A673 (cell line): ENCODE measurements at regions not wholly inside any gene's neighbourhood (a gene's known extent, or its start where the extent isn't known, plus 50 kb on each side); places are given as distances from the start of the nearest gene placed in this dataset.

ENCODE experiments used
- BruUV-seq: library from RNA; stranded (reverse); fragments of 400-500 nt; replicated peaks from 2 replicates; lab custom pipeline; 2021; lab: Mats Ljungman, UMichigan
- CTCF ChIA-PET: fragments of 300-600 bp; sonication (Branson Sonifier 250); formaldehyde crosslinking; loops from one replicate; lab custom pipeline; 2022; ENCODE audit warnings: antibody characterized with exemption; lab: Charles Lee
- POLR2A ChIA-PET: fragments of 300-600 bp; sonication (Branson Sonifier 250); formaldehyde crosslinking; loops from one replicate; lab custom pipeline; 2022; ENCODE audit warnings: antibody characterized with exemption; ENCODE audit not compliant: low non-redundant PET; lab: Charles Lee
- DNase-seq: peaks from one replicate; pipeline ENCODE4 v3.0.0-alpha.2; 2015; ENCODE audit warnings: low spot score
- H3K27ac ChIP-seq: fragments of 200-600 bp; sonication (generic); 2 replicates; pipeline ENCODE4 v1.5.1; 2016; ENCODE audit warnings: mixed run types, low read depth, mild to moderate bottlenecking, mixed read lengths, antibody characterized with exemption, low read length; ENCODE audit not compliant: poor library complexity, severe bottlenecking
- H3K27me3 ChIP-seq: fragments of 200-600 bp; sonication (generic); replicated peaks from 2 replicates; pipeline ENCODE4 v1.6.1; 2017; ENCODE audit warnings: mixed run types, low read depth, mild to moderate bottlenecking, mixed read lengths, antibody characterized with exemption, low read length; ENCODE audit not compliant: insufficient read depth, poor library complexity
- H3K36me3 ChIP-seq: fragments of 200-600 bp; sonication (generic); 2 replicates; pipeline ENCODE4 v1.6.1; 2016; ENCODE audit warnings: mixed run types, mild to moderate bottlenecking, mixed read lengths, antibody characterized with exemption, low read length; ENCODE audit not compliant: insufficient read depth, poor library complexity, severe bottlenecking
- H3K4me1 ChIP-seq: fragments of 200-600 bp; sonication (generic); 2 replicates; pipeline ENCODE4 v1.6.1; 2017; ENCODE audit warnings: mixed run types, mild to moderate bottlenecking, mixed read lengths, antibody characterized with exemption, low read length; ENCODE audit not compliant: insufficient read depth, poor library complexity, severe bottlenecking
- H3K4me3 ChIP-seq: fragments of 200-600 bp; sonication (generic); 2 replicates; pipeline ENCODE4 v1.5.1; 2016; ENCODE audit warnings: low read depth, mixed run types, mild to moderate bottlenecking, mixed read lengths, low read length; ENCODE audit not compliant: poor library complexity, severe bottlenecking
- H3K9me3 ChIP-seq: fragments of 200-600 bp; sonication (generic); 2 replicates; pipeline ENCODE4 v1.6.1; 2016; ENCODE audit warnings: mixed run types, low read depth, mild to moderate bottlenecking, mixed read lengths, antibody characterized with exemption, low read length; ENCODE audit not compliant: poor library complexity, severe bottlenecking
- EZH2 ChIP-seq: fragments of 200-600 bp; sonication (generic); IDR thresholded peaks from 2 replicates; pipeline ENCODE4 v1.6.1; 2017; ENCODE audit warnings: borderline replicate concordance, low read depth, mild to moderate bottlenecking, mixed read lengths, antibody characterized with exemption, low read length; ENCODE audit not compliant: poor library complexity, severe bottlenecking
- intact Hi-C: fragments of 100-400 bp; cut with micrococcal nuclease; formaldehyde crosslinking; loops from one replicate; pipeline ENCODE4 v1.10.0; 2022; ENCODE audit not compliant: unreplicated experiment
- TF ChIP-seq, protein P1 (sequence below): fragments of 300-800, 200-600 bp; sonication (generic); conservative IDR thresholded peaks from 2 replicates; pipeline ENCODE4 v1.5.1; 2017; ENCODE audit warnings: low read depth, mild to moderate bottlenecking, antibody characterized with exemption, low read length, moderate library complexity, mixed read lengths

DNA sequence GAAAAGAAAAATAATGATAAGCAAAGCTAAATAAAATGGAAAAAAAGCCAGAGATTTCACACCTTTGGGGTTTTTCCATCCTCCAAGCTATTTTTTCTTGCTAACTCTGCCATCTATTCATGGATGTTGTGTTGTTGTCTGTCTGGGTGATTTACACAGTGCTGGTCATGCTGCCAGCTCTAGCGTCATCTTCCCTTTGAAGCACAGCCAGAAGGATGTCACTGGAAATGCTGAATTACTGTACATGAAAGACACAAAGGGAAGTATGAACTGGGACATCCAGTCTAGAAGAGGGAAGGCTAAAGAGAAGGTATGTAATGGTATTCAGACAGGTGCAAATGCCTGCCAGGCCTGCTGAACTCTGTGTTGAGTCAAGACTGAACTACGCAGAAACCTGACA, 241.9 kb upstream of the STXBP5 start:
- Histone ChIP-seq H3K36me3 (no peaks in the 10 kb centered on the region), H3K4me3 (no peak overlapping the region), H3K9me3 (no peaks in the 10 kb centered on the region), H3K27me3 (no peaks in the 10 kb centered on the region), H3K4me1 (no peaks in the 10 kb centered on the region), H3K27ac (no peak overlapping the region)
- no peak for DNase-seq
- no TSS peak for BruUV-seq
- ChIA-PET POLR2A (no interaction called here), CTCF (no interaction called here)
- TF ChIP-seq EZH2 = no peak
- intact Hi-C loops = no loop called here

DNA sequence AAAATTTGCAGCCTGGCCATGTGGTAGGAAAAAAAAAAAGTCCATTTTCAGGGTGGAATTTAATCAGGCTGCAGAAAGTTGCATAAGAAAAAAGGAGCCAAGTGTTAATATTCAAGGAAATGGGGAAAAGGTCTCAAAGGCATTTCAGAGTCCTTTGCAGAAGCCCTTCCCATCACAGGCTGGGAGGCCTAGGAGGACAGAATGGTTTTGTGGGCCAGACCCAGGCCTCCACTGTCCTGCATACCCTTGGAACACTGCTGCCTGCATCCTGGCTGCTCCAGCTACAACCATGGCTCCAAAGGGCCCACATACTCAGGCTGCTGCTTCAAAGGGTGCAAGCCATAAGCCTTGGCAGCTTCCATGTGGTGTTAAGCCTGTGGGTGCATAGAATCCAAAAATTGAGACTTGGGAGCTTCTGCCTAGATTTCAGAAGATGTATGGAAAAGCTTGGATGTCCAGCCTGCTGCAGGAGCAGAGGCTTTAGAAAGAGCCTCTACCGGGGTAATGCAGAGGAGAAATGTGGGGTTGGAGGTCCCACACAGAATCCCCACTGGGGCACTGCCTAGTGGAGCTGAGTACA, 239.0 kb upstream of the STXBP5 start:
- no peak for DNase-seq
- BruUV-seq = no TSS peak
- H3K27me3 ChIP-seq = no peaks in the 10 kb centered on the region
- no peaks in the 10 kb centered on the region for H3K36me3 ChIP-seq
- intact Hi-C loops = no loop called here
- CTCF ChIA-PET = no interaction called here
- no peak overlapping the region for H3K27ac ChIP-seq
- H3K4me3 ChIP-seq = no peak overlapping the region
- no peak for TF ChIP-seq EZH2
- TF ChIP-seq, protein P1, sequence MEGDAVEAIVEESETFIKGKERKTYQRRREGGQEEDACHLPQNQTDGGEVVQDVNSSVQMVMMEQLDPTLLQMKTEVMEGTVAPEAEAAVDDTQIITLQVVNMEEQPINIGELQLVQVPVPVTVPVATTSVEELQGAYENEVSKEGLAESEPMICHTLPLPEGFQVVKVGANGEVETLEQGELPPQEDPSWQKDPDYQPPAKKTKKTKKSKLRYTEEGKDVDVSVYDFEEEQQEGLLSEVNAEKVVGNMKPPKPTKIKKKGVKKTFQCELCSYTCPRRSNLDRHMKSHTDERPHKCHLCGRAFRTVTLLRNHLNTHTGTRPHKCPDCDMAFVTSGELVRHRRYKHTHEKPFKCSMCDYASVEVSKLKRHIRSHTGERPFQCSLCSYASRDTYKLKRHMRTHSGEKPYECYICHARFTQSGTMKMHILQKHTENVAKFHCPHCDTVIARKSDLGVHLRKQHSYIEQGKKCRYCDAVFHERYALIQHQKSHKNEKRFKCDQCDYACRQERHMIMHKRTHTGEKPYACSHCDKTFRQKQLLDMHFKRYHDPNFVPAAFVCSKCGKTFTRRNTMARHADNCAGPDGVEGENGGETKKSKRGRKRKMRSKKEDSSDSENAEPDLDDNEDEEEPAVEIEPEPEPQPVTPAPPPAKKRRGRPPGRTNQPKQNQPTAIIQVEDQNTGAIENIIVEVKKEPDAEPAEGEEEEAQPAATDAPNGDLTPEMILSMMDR = no peak
- peaks cover 5% of the 10 kb centered on the region for H3K4me1 ChIP-seq
- H3K9me3 ChIP-seq = no peaks in the 10 kb centered on the region
- POLR2A ChIA-PET = no interaction called here

DNA sequence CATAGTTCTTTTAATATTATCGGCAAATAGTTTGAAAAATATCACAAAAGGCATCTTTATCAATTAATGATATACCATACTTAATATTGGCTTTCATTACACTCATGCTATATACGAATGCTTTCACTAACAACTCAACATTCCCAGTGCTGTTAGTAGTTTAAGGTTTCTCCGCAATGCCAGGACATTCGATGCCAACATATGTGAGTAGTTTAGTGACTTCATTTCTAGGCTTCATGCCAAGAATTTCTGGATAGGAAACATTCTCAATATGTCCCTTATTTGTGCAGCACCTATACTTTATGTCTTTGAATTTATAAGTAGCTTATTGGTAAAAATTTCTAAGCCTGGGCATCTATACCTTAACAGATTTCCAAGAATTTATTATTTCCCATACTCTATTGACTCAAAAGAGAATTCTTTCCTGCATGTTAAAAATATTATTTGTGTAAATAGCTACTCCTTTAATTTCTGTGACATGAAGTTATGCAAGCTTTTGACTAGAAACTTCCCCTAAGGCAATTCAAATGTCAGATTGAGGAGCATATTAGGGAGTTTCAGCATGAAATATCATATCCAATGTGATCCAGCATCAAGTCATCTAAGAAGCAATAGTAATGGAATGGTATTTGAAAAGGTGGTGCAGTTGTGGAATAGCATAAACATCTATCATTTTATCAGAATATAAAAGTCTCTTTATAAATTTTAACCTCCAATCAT, 236.0 kb upstream of the STXBP5 start:
- Histone ChIP-seq H3K4me1 (peaks cover 5% of the 10 kb centered on the region), H3K36me3 (no peaks in the 10 kb centered on the region), H3K9me3 (no peaks in the 10 kb centered on the region), H3K27ac (no peak overlapping the region), H3K27me3 (no peaks in the 10 kb centered on the region), H3K4me3 (no peak overlapping the region)
- intact Hi-C loops = no loop called here
- ChIA-PET POLR2A (no interaction called here), CTCF (no interaction called here)
- TF ChIP-seq, protein P1 = no peak
- TF ChIP-seq EZH2 = no peak
- no TSS peak for BruUV-seq
- peak; percentile 71 for DNase-seq

DNA sequence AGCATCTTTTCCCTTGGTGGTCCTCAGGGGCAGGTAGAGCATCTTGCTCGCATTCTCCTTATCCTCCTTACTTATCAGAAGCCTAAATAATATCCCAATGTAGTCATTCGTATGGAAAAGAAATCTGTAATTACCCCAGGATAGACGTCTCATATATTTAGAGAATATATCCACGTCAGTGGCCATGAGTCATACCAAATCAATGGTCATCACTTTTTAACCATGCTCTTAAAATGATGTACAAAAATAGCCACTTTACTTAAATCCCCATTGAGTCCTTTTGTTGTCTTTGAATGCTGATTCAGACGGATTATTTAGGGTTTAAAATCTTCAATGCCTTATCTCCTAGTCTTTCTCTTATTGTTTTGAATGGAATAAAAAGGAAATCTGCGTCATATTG, 231.7 kb upstream of the STXBP5 start:
- Histone ChIP-seq H3K4me1 (peaks cover 5% of the 10 kb centered on the region), H3K36me3 (no peaks in the 10 kb centered on the region), H3K9me3 (no peaks in the 10 kb centered on the region), H3K4me3 (no peak overlapping the region), H3K27ac (no peak overlapping the region), H3K27me3 (no peaks in the 10 kb centered on the region)
- ChIA-PET POLR2A (no interaction called here), CTCF (no interaction called here)
- DNase-seq = no peak
- BruUV-seq = no TSS peak
- no peak for TF ChIP-seq EZH2
- TF ChIP-seq, protein P1 = no peak
- intact Hi-C loops = no loop called here
